PC-3 (cell line): ENCODE measurements at regions not wholly inside any gene's neighbourhood (a gene's known extent, or its start where the extent isn't known, plus 50 kb on each side); places are given as distances from the start of the nearest gene placed in this dataset.

Experiments
- ATAC-seq: fragments of 200-7000 bp; cut with Tn5 transposase; 2 replicates; pipeline ENCODE4 v1.9.1; 2020; ENCODE audit warnings: mild to moderate bottlenecking, moderate library complexity
- BruUV-seq: library from RNA; stranded (reverse); fragments of 400-500 nt; replicated peaks from 2 replicates; lab custom pipeline; 2021; lab: Mats Ljungman, UMichigan
- CTCF ChIA-PET: fragments of 300-600 bp; sonication (Branson Sonifier 250); formaldehyde crosslinking; loops from one replicate; lab custom pipeline; 2022; ENCODE audit warnings: antibody characterized with exemption; lab: Charles Lee
- POLR2A ChIA-PET: fragments of 300-600 bp; sonication (Branson Sonifier 250); formaldehyde crosslinking; loops from one replicate; lab custom pipeline; 2022; ENCODE audit warnings: antibody characterized with exemption; ENCODE audit not compliant: unreplicated experiment; lab: Charles Lee
- DNase-seq: peaks from one replicate; pipeline ENCODE4 v3.0.0-alpha.2; 2015
- H2AFZ ChIP-seq: fragments of 300-600 bp; sonication (generic); 2 replicates; pipeline ENCODE4 v1.6.0; 2016; ENCODE audit warnings: antibody characterized with exemption, low read length
- H3F3A ChIP-seq: fragments of 300-600 bp; sonication (generic); one replicate; pipeline ENCODE4 v1.6.0; 2017; ENCODE audit warnings: antibody characterized with exemption, low read length, control low read depth, mild to moderate bottlenecking; ENCODE audit not compliant: unreplicated experiment
- H3K27ac ChIP-seq: fragments of 300-600 bp; sonication (generic); 2 replicates; pipeline ENCODE4 v1.5.1; 2016; ENCODE audit warnings: mild to moderate bottlenecking, low read length
- H3K27me3 ChIP-seq: fragments of 300-600 bp; sonication (generic); 2 replicates; pipeline ENCODE4 v1.6.1; 2016; ENCODE audit warnings: low read length, mixed read lengths
- H3K36me3 ChIP-seq: fragments of 300-600 bp; sonication (generic); 2 replicates; pipeline ENCODE4 v1.6.1; 2016; ENCODE audit warnings: low read depth, mixed run types, low read length, mixed read lengths
- H3K4me1 ChIP-seq: fragments of 300-600 bp; sonication (generic); 2 replicates; pipeline ENCODE4 v1.5.1; 2016; ENCODE audit warnings: low read length; ENCODE audit not compliant: insufficient read depth
- H3K4me2 ChIP-seq: fragments of 300-600 bp; sonication (generic); 2 replicates; pipeline ENCODE4 v1.6.0; 2016; ENCODE audit warnings: low read length
- H3K4me3 ChIP-seq: fragments of 300-600 bp; sonication (generic); 2 replicates; pipeline ENCODE4 v1.5.1; 2016; ENCODE audit warnings: mild to moderate bottlenecking, low read length, mixed read lengths
- H3K79me2 ChIP-seq: fragments of 300-600 bp; sonication (generic); 2 replicates; pipeline ENCODE4 v1.6.1; 2017; ENCODE audit warnings: low read length, mixed read lengths
- H3K9ac ChIP-seq: fragments of 300-600 bp; sonication (generic); 2 replicates; pipeline ENCODE4 v1.6.0; 2016; ENCODE audit warnings: mild to moderate bottlenecking, low read length
- H3K9me2 ChIP-seq: fragments of 300-600 bp; sonication (generic); replicated peaks from 2 replicates; pipeline ENCODE4 v1.6.1; 2016; ENCODE audit warnings: mixed run types, low read length, mixed read lengths
- H3K9me3 ChIP-seq: fragments of 300-600 bp; sonication (generic); 2 replicates; pipeline ENCODE4 v1.6.1; 2016; ENCODE audit warnings: low read length, mixed read lengths
- H4K20me1 ChIP-seq: fragments of 300-600 bp; sonication (generic); 2 replicates; pipeline ENCODE4 v1.6.1; 2016; ENCODE audit warnings: low read length, mixed read lengths
- CTCF ChIP-seq: fragments of 300-600 bp; sonication (generic); conservative IDR thresholded peaks from 2 replicates; pipeline ENCODE4 v1.5.1; 2017; ENCODE audit warnings: antibody characterized with exemption, low read depth, mild to moderate bottlenecking, low read length
- EZH2 ChIP-seq: fragments of 300-600 bp; sonication (generic); IDR thresholded peaks from one replicate; pipeline ENCODE4 v1.6.1; 2017; ENCODE audit warnings: antibody characterized with exemption, mild to moderate bottlenecking, low read length; ENCODE audit not compliant: unreplicated experiment
- EZH2phosphoT487 ChIP-seq: fragments of 300-600 bp; sonication (generic); IDR thresholded peaks from 2 replicates; pipeline ENCODE4 v1.6.1; 2018; ENCODE audit warnings: mild to moderate bottlenecking, antibody characterized with exemption, low read length, borderline replicate concordance
- intact Hi-C: fragments of 100-400 bp; cut with micrococcal nuclease; formaldehyde crosslinking; loops from 2 replicates; pipeline ENCODE4 v1.9.0; 2023

GRCh38 chr12:98060411-98060810 is 455.0 kb upstream of the TMPO start:
- Histone ChIP-seq H4K20me1 (no peaks in the 10 kb centered on the region), H3K27me3 (0 out of 2 replicates have a peak, but pooled peaks cover 8% of the 10 kb centered on the region), H3K4me2 (no peak overlapping the region), H3K9ac (no peak overlapping the region), H3F3A (no peaks in the 10 kb centered on the region), H3K4me3 (no peak overlapping the region), H3K9me3 (no peaks in the 10 kb centered on the region), H3K4me1 (no peaks in the 10 kb centered on the region), H3K79me2 (no peaks in the 10 kb centered on the region), H3K27ac (no peak overlapping the region), H2AFZ (no peak overlapping the region), H3K36me3 (no peaks in the 10 kb centered on the region), H3K9me2 (no peaks in the 10 kb centered on the region)
- DNase-seq, result no peak
- intact Hi-C loops, result no loop called here
- ChIA-PET CTCF (no interaction called here), POLR2A (no interaction called here)
- no peak for ATAC-seq
- BruUV-seq, result no TSS peak
- no peak for TF ChIP-seq EZH2
- no peak for TF ChIP-seq EZH2phosphoT487
- TF ChIP-seq CTCF, result no peak

- H3K4me2 ChIP-seq, result no peak overlapping the region
- no peaks in the 10 kb centered on the region for H3K4me1 ChIP-seq
- H3K27me3 ChIP-seq, result 0 out of 2 replicates have a peak, but pooled peaks cover 8% of the 10 kb centered on the region
- H4K20me1 ChIP-seq, result no peaks in the 10 kb centered on the region
- H3K4me3 ChIP-seq, result no peak overlapping the region
- POLR2A ChIA-PET, result no interaction called here
- no peaks in the 10 kb centered on the region for H3K9me2 ChIP-seq
- no peaks in the 10 kb centered on the region for H3K79me2 ChIP-seq
- no peak overlapping the region for H3K27ac ChIP-seq
- no peak for DNase-seq
- no peaks in the 10 kb centered on the region for H3K36me3 ChIP-seq
- H3K9me3 ChIP-seq, result no peaks in the 10 kb centered on the region
- CTCF ChIA-PET, result no interaction called here
- BruUV-seq, result no TSS peak
- no peak for TF ChIP-seq EZH2
- no peak for TF ChIP-seq EZH2phosphoT487
- no peak for TF ChIP-seq CTCF
- no peak overlapping the region for H3K9ac ChIP-seq
- no peaks in the 10 kb centered on the region for H3F3A ChIP-seq
- no peak overlapping the region for H2AFZ ChIP-seq
- ATAC-seq, result no peak
- intact Hi-C loops, result no loop called here
Measured at GRCh38 chr12:98062464-98063245, 452.7 kb upstream of the TMPO start.

GRCh38 chr12:98064501-98064900 is 450.9 kb upstream of the TMPO start:
- Histone ChIP-seq H3F3A (no peaks in the 10 kb centered on the region), H3K4me3 (no peak overlapping the region), H3K9me2 (no peaks in the 10 kb centered on the region), H2AFZ (no peak overlapping the region), H3K36me3 (no peaks in the 10 kb centered on the region), H3K27me3 (0 out of 2 replicates have a peak, but pooled peaks cover 4% of the 10 kb centered on the region), H3K79me2 (no peaks in the 10 kb centered on the region), H3K9me3 (no peaks in the 10 kb centered on the region), H3K27ac (no peak overlapping the region), H4K20me1 (no peaks in the 10 kb centered on the region), H3K4me2 (no peak overlapping the region), H3K4me1 (no peaks in the 10 kb centered on the region), H3K9ac (no peak overlapping the region)
- ChIA-PET CTCF (no interaction called here), POLR2A (no interaction called here)
- TF ChIP-seq EZH2phosphoT487 (no peak), CTCF (no peak), EZH2 (no peak)
- BruUV-seq, result no TSS peak
- DNase-seq, result no peak
- intact Hi-C loops, result no loop called here
- no peak for ATAC-seq
